GM12878 (cell line): ENCODE measurements at regions not wholly inside any gene's neighbourhood (a gene's known extent, or its start where the extent isn't known, plus 50 kb on each side); places are given as distances from the start of the nearest gene placed in this dataset.

Experiments
- BCL11A ChIP-seq: IDR thresholded peaks from 2 replicates; pipeline ENCODE4 v1.6.1; 2011; ENCODE audit warnings: low read depth, low read length
- CTCF ChIP-seq, 3 experiments: IDR thresholded peaks in 2 of 3; conservative IDR thresholded peaks in 1 of 3; 2 replicates each; pipeline ENCODE4 v1.5.1; 2011; ENCODE audit warnings: low read depth in 3 of 3, low read length in 3 of 3, mild to moderate bottlenecking in 3 of 3, control low read depth in 2 of 3, moderate library complexity in 2 of 3, inconsistent platforms in 1 of 3, mixed read lengths in 1 of 3; ENCODE audit not compliant: control insufficient read depth in 2 of 3, insufficient read depth in 1 of 3; ENCODE audit errors: extremely low read depth in 1 of 3
- HCFC1 ChIP-seq: fragments of 150-350 bp; IDR thresholded peaks from 2 replicates; pipeline ENCODE4 v1.6.1; 2014; ENCODE audit warnings: low read length
- MAX ChIP-seq: IDR thresholded peaks from 2 replicates; pipeline ENCODE4 v1.6.1; 2012; ENCODE audit warnings: low read depth, low read length, improper control_type of control experiment
- RELA ChIP-seq: fragments of 450-650 bp; IDR thresholded peaks from 2 replicates; pipeline ENCODE4 v1.8.0; 2014; ENCODE audit warnings: borderline replicate concordance; ENCODE audit not compliant: partially characterized antibody
- SP1 ChIP-seq: IDR thresholded peaks from one replicate; pipeline ENCODE4 v1.6.1; 2011; ENCODE audit warnings: low read depth, low read length
- ZNF384 ChIP-seq: IDR thresholded peaks from 2 replicates; pipeline ENCODE4 v1.6.1; 2012; ENCODE audit warnings: low read depth, mild to moderate bottlenecking, low read length, improper control_type of control experiment, borderline replicate concordance
- TF ChIP-seq, protein P1 (sequence below): IDR thresholded peaks from 2 replicates; pipeline ENCODE4 v1.6.1; 2012; ENCODE audit warnings: improper control_type of control experiment, low read depth, low read length; ENCODE audit not compliant: insufficient replicate concordance

- TF ChIP-seq SP1 (no peak), HCFC1 (no peak), BCL11A (no peak), CTCF (IDR thresholded peaks at IDR 0.05 in 2 of 3, conservative IDR thresholded peaks at IDR 0.05 in 1 of 3; ENCODE audit: control insufficient read depth in 2 of 3, extremely low read depth in 1 of 3, insufficient read depth in 1 of 3, low read depth in 3 of 3, low read length in 3 of 3) (no peak), RELA (no peak), MAX (no peak), ZNF384 (no peak)
- TF ChIP-seq, protein P1, sequence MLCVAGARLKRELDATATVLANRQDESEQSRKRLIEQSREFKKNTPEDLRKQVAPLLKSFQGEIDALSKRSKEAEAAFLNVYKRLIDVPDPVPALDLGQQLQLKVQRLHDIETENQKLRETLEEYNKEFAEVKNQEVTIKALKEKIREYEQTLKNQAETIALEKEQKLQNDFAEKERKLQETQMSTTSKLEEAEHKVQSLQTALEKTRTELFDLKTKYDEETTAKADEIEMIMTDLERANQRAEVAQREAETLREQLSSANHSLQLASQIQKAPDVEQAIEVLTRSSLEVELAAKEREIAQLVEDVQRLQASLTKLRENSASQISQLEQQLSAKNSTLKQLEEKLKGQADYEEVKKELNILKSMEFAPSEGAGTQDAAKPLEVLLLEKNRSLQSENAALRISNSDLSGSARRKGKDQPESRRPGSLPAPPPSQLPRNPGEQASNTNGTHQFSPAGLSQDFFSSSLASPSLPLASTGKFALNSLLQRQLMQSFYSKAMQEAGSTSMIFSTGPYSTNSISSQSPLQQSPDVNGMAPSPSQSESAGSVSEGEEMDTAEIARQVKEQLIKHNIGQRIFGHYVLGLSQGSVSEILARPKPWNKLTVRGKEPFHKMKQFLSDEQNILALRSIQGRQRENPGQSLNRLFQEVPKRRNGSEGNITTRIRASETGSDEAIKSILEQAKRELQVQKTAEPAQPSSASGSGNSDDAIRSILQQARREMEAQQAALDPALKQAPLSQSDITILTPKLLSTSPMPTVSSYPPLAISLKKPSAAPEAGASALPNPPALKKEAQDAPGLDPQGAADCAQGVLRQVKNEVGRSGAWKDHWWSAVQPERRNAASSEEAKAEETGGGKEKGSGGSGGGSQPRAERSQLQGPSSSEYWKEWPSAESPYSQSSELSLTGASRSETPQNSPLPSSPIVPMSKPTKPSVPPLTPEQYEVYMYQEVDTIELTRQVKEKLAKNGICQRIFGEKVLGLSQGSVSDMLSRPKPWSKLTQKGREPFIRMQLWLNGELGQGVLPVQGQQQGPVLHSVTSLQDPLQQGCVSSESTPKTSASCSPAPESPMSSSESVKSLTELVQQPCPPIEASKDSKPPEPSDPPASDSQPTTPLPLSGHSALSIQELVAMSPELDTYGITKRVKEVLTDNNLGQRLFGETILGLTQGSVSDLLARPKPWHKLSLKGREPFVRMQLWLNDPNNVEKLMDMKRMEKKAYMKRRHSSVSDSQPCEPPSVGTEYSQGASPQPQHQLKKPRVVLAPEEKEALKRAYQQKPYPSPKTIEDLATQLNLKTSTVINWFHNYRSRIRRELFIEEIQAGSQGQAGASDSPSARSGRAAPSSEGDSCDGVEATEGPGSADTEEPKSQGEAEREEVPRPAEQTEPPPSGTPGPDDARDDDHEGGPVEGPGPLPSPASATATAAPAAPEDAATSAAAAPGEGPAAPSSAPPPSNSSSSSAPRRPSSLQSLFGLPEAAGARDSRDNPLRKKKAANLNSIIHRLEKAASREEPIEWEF = no peak
Observed at GRCh38 chr21:17048974-17049373, 463.9 kb upstream of the CXADR start.
